ENCODE measurements at regions not wholly inside any gene's neighbourhood (a gene's known extent, or its start where the extent isn't known, plus 50 kb on each side); places are given as distances from the start of the nearest gene placed in this dataset.

- no peak overlapping the region for H3K9ac ChIP-seq (ENCODE audit: extremely low read depth, low read length, poor library complexity, severe bottlenecking)
- H3K9me3 ChIP-seq (ENCODE audit: control insufficient read depth, low read length), result no peaks in the 10 kb centered on the region
- Mint-ChIP-seq H3K27ac (no peak overlapping the region), H3K4me1 (no peaks in the 10 kb centered on the region), H3K9me3 (no peaks in the 10 kb centered on the region), H3K4me3 (no peak overlapping the region), H3K36me3 (ENCODE audit: low read depth) (no peaks in the 10 kb centered on the region), H3K27me3 (ENCODE audit: insufficient read depth) (peaks cover 6% of the 10 kb centered on the region)
- H3K36me3 ChIP-seq (ENCODE audit: control insufficient read depth, insufficient read depth, low read length), result no peaks in the 10 kb centered on the region
- H3K27ac ChIP-seq (ENCODE audit: low read depth, low read length), result no peak overlapping the region
- no peaks in the 10 kb centered on the region for H3K27me3 ChIP-seq (ENCODE audit: control insufficient read depth, insufficient read depth, low read length, poor library complexity, severe bottlenecking)
- no peaks in the 10 kb centered on the region for H3K4me1 ChIP-seq (ENCODE audit: control insufficient read depth, insufficient read depth, low read length)
- H3K4me3 ChIP-seq (ENCODE audit: low read length), result no peak overlapping the region
- no peak for DNase-seq
- WGBS, 2 experiments (ENCODE audit: insufficient coverage in 1 of 2, insufficient read length in 1 of 2), result 93 to 100% methylated on average over 3 to 4 of the region's 4 CpGs
- no peak for TF ChIP-seq CTCF (conservative IDR thresholded peaks at IDR 0.05)
These were observed 659.8 kb downstream of the IRX1 start for GRCh38 chr5:4255441-4255840.

GRCh38 chr5:4258170-4258569 lies 662.5 kb downstream of the IRX1 start:
- WGBS, 2 experiments (ENCODE audit: insufficient coverage in 1 of 2, insufficient read length in 1 of 2), result 89 to 92% methylated on average over 4 of the region's 4 CpGs
- peaks cover 2% of the 10 kb centered on the region for H3K9me3 Mint-ChIP-seq
- Histone ChIP-seq H3K4me1 (ENCODE audit: control insufficient read depth, insufficient read depth, low read length) (no peaks in the 10 kb centered on the region), H3K27me3 (ENCODE audit: control insufficient read depth, insufficient read depth, low read length, poor library complexity, severe bottlenecking) (no peaks in the 10 kb centered on the region), H3K9me3 (ENCODE audit: control insufficient read depth, low read length) (no peaks in the 10 kb centered on the region), H3K27ac (ENCODE audit: low read depth, low read length) (no peak overlapping the region), H3K4me3 (ENCODE audit: low read length) (no peak overlapping the region), H3K36me3 (ENCODE audit: control insufficient read depth, insufficient read depth, low read length) (no peaks in the 10 kb centered on the region), H3K9ac (ENCODE audit: extremely low read depth, low read length, poor library complexity, severe bottlenecking) (no peak overlapping the region)
- DNase-seq, result no peak
- H3K36me3 Mint-ChIP-seq (ENCODE audit: low read depth), result no peaks in the 10 kb centered on the region
- no peak for TF ChIP-seq CTCF (conservative IDR thresholded peaks at IDR 0.05)
- no peak overlapping the region for H3K27ac Mint-ChIP-seq
- no peaks in the 10 kb centered on the region for H3K4me1 Mint-ChIP-seq
- peaks cover 3% of the 10 kb centered on the region for H3K27me3 Mint-ChIP-seq (ENCODE audit: insufficient read depth)
- H3K4me3 Mint-ChIP-seq, result no peak overlapping the region

- no peaks in the 10 kb centered on the region for H3K4me1 ChIP-seq (ENCODE audit: control insufficient read depth, insufficient read depth, low read length)
- H3K9me3 ChIP-seq (ENCODE audit: control insufficient read depth, low read length), result peaks cover 16% of the 10 kb centered on the region
- no peak overlapping the region for H3K27ac Mint-ChIP-seq
- H3K27me3 Mint-ChIP-seq (ENCODE audit: insufficient read depth), result no peaks in the 10 kb centered on the region
- H3K9ac ChIP-seq (ENCODE audit: extremely low read depth, low read length, poor library complexity, severe bottlenecking), result no peak overlapping the region
- peaks cover 5% of the 10 kb centered on the region for H3K4me1 Mint-ChIP-seq
- H3K4me3 ChIP-seq (ENCODE audit: low read length), result no peak overlapping the region
- no peaks in the 10 kb centered on the region for H3K36me3 ChIP-seq (ENCODE audit: control insufficient read depth, insufficient read depth, low read length)
- 89 to 94% methylated on average over 2 of the region's 2 CpGs for WGBS, 2 experiments (ENCODE audit: insufficient coverage in 1 of 2, insufficient read length in 1 of 2)
- H3K36me3 Mint-ChIP-seq (ENCODE audit: low read depth), result peaks cover 4% of the 10 kb centered on the region
- no peaks in the 10 kb centered on the region for H3K27me3 ChIP-seq (ENCODE audit: control insufficient read depth, insufficient read depth, low read length, poor library complexity, severe bottlenecking)
- H3K4me3 Mint-ChIP-seq, result no peak overlapping the region
- no peak for TF ChIP-seq CTCF (conservative IDR thresholded peaks at IDR 0.05)
- H3K27ac ChIP-seq (ENCODE audit: low read depth, low read length), result no peak overlapping the region
- no peak for DNase-seq
- peaks cover 28% of the 10 kb centered on the region for H3K9me3 Mint-ChIP-seq
These were observed 675.6 kb downstream of the IRX1 start for GRCh38 chr5:4271193-4271592.

Measured in endodermal cell (in vitro differentiated cells).